Tibial nerve (tissue), 3 donors: ENCODE measurements at regions not wholly inside any gene's neighbourhood (a gene's known extent, or its start where the extent isn't known, plus 50 kb on each side); places are given as distances from the start of the nearest gene placed in this dataset.

Experiments used
- CTCF ChIP-seq, 5 experiments: fragments of 200-600 bp in 3 of 5; fragments of 450-650 bp in 2 of 5; sonication (generic) in 3 of 5; IDR thresholded peaks; one replicate each; pipeline ENCODE4 v1.5.1; 2016 to 2019; ENCODE audit warnings: antibody characterized with exemption in 5 of 5, mild to moderate bottlenecking in 3 of 5, moderate library complexity in 2 of 5
- POLR2A ChIP-seq, 2 donors: fragments of 450-650 bp; IDR thresholded peaks; one replicate each; pipeline ENCODE4 v1.6.1; 2017; ENCODE audit warnings: antibody characterized with exemption in 2 of 2, mild to moderate bottlenecking in 2 of 2, moderate library complexity in 2 of 2

GRCh38 chr17:45688353-45688752 lies 95.8 kb upstream of the CRHR1 start:
- TF ChIP-seq CTCF (IDR thresholded peaks at IDR 0.05) (no peak), POLR2A (IDR thresholded peaks at IDR 0.05) (no peak)
